ENCODE measurements at regions not wholly inside any gene's neighbourhood (a gene's known extent, or its start where the extent isn't known, plus 50 kb on each side); places are given as distances from the start of the nearest gene placed in this dataset.
A peak's percentile ranks its signal among the peaks of the same experiment; 100 is the strongest.

DNA sequence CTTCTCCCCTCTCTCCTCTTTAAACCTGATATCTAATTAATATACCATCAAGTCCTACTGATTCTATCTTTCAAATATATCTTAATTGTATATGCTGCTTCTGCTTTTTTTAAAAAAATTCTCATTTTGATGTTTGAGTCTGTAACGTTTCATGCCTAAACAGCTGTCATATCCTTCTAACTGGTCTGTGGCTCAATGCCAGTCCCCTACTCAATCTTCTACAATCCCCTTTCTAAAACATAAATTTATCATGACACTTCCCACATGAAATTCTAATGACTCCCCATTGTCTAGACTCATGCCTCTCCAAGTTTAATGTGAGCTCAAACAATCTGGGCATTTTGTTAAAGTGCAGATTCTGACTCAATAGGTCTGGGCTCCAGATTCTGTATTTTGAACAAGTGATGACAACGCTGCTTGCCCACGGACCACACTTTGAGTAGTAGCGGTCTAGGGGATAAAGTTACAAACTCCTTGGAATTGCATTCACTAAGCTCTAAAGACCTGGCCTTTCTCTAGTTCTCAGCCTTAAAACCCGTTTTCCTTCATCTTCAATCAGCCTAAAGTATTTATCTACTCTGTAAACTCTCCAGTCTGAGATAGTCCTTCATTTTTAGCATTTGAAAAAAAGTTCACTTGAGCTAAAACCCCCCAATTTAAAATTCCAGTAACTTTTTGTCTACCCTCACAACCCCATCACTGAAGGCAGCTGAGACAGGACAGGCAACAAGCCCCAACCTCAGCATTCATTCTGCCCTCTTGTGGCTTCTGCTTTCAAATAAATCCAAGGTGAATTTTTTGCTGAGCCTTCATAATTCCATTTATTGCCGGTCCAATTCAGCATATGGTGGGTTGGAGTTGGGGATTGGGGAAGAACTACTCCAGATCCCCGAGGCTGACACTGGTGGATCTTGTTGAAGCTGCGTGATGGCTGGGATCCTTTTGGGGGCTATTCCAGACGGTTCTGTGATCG is 88.1 kb upstream of the THRB start:
- no peaks in the 10 kb centered on the region for H3K27me3 ChIP-seq (ENCODE audit: control insufficient read depth, insufficient read depth, low read length)
- no peak overlapping the region for H3K4me3 ChIP-seq (ENCODE audit: low read length)
- no peaks in the 10 kb centered on the region for H3K9me3 ChIP-seq (replicated peaks; ENCODE audit: low read length)
- no peak overlapping the region for H3K4me2 ChIP-seq (ENCODE audit: low read length)
- H3K9ac ChIP-seq (ENCODE audit: low read depth, low read length) = no peak overlapping the region
- H3K4me1 ChIP-seq (ENCODE audit: control insufficient read depth, insufficient read depth, low read length) = no peaks in the 10 kb centered on the region
- no peaks in the 10 kb centered on the region for H3K36me3 ChIP-seq (ENCODE audit: insufficient read depth, low read length)

DNA sequence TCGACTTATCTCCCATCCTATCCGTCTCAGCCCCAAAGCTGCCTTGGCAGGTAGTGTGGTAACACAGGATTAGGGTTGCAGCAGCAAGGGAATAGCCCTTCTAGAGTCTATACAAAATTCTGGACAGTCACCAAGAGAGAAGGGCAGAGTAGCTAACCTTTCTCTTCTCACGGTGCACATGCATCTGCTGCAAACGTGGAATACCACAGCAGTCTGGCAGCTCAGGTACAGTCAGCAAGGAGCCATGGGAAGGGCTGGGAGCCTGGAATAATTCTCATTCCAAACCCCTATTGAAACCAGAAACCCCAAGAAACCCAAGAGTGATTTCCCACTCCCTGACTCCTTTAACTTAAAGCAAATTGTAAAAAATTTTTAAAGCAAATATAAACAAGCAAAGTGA is 92.3 kb upstream of the THRB start:
- no peak overlapping the region for H3K4me3 ChIP-seq (ENCODE audit: low read length)
- H3K9ac ChIP-seq (ENCODE audit: low read depth, low read length) = no peak overlapping the region
- H3K9me3 ChIP-seq (replicated peaks; ENCODE audit: low read length) = no peaks in the 10 kb centered on the region
- H3K4me1 ChIP-seq (ENCODE audit: control insufficient read depth, insufficient read depth, low read length) = peaks cover 16% of the 10 kb centered on the region
- no peaks in the 10 kb centered on the region for H3K36me3 ChIP-seq (ENCODE audit: insufficient read depth, low read length)
- H3K4me2 ChIP-seq (ENCODE audit: low read length) = no peak overlapping the region
- no peaks in the 10 kb centered on the region for H3K27me3 ChIP-seq (ENCODE audit: control insufficient read depth, insufficient read depth, low read length)

DNA sequence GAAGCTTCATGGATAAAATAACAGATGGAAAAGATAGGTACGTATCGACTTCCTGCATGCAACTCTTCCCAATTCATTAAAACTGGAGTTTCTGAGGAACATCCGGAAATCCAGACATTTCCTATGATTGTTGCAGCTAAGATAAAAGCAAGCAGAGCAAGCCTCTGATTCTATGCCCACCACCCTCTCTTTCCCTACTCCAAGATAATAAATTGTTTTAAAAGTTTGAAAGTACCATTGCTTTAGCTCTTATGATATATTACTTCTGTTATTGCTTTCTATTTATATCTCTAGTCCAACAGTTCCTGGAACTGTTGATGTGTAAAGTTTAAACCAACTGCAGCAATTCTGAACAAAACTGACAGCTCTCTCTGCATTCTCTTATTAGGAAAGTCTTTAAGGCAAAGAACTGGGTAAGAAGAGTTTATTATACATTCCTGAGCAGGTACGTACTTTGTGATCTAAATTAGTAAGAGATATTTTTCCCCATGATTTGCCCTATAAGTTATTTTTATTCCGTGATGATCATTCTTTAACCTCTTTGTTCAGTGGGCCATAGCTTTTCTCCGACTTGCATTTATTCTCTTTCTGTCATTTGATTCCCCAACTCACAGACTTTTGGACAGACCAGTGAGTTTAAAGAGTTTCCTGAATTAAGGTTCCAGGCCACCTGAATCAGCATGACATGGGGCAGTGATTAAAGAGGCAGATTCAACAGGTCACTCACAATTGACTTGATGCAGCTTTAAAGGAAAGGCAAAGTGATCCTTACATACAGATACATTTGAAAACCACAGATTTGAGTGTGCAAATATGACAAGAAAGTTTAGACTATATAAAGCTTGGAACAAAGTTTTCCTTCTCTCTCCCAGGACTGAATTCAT is 94.2 kb upstream of the THRB start:
- Histone ChIP-seq H3K4me1 (ENCODE audit: control insufficient read depth, insufficient read depth, low read length) (peaks cover 19% of the 10 kb centered on the region), H3K27me3 (ENCODE audit: control insufficient read depth, insufficient read depth, low read length) (no peaks in the 10 kb centered on the region), H3K9ac (ENCODE audit: low read depth, low read length) (no peak overlapping the region), H3K36me3 (ENCODE audit: insufficient read depth, low read length) (no peaks in the 10 kb centered on the region), H3K4me3 (ENCODE audit: low read length) (no peak overlapping the region), H3K4me2 (ENCODE audit: low read length) (no peak overlapping the region), H3K9me3 (replicated peaks; ENCODE audit: low read length) (no peaks in the 10 kb centered on the region)

DNA sequence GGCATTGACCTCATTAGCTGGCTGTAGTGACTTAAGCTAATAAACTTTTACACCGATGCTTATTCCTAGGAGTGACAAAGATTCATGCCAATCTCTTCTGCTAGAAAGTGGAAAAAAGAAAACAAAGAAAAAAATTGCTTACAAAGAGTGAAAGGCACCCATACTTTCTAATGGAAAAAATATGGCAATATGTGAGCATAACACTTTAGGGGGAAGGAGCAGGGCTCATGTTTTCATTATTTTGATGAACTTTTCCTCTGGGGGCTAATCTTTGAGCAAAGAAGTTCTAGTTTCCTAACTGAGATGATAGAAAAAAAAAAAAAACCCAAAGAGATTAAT is 94.8 kb upstream of the THRB start:
- H3K9ac ChIP-seq (ENCODE audit: low read depth, low read length) = no peak overlapping the region
- no peak overlapping the region for H3K4me2 ChIP-seq (ENCODE audit: low read length)
- no peak overlapping the region for H3K4me3 ChIP-seq (ENCODE audit: low read length)
- no peaks in the 10 kb centered on the region for H3K36me3 ChIP-seq (ENCODE audit: insufficient read depth, low read length)
- H3K9me3 ChIP-seq (replicated peaks; ENCODE audit: low read length) = no peaks in the 10 kb centered on the region
- H3K27me3 ChIP-seq (ENCODE audit: control insufficient read depth, insufficient read depth, low read length) = no peaks in the 10 kb centered on the region
- H3K4me1 ChIP-seq (ENCODE audit: control insufficient read depth, insufficient read depth, low read length) = peaks cover 19% of the 10 kb centered on the region

DNA sequence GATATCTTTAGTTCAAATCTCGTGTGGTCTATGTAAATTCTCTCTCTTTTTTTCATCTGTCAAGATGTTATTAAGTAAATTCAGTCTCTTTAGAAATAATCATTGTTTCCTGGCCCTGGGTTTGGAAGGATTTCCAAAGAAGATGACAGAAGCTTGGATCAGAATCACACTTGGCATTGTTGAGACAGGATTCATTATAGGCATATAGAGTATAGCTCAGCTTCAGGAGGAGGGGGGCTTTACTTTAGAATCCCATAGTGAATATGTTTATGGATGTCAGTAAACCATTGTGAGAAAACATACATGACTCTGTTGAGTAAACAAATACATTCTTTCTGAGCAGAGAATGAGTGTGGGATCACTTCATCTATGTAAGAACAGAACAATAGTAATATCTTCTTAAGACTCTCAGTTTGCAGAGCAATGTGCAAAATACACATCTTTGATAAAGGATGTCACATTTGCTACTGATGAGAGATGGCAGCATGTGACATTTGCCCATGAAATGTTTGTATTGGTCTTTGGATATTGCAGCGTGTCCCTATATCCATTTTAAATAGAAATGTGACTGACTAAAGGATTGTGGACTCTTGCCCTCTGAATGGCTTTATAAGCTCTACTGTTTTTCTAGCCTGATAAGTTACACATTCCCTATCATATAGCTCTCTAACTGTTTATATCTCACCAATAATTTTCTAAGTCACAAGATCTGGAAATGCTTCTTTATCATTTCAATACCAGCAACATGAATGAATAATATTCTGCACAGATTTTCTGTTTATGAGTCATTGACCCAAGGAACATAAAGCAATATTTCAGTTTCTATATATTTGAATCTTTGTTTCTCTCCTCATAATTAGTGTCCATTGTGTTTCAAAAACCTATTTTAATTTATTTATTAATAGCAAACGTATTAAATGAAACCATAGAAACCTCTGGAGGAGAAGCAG is 95.6 kb upstream of the THRB start:
- no peak overlapping the region for H3K4me3 ChIP-seq (ENCODE audit: low read length)
- H3K4me2 ChIP-seq (ENCODE audit: low read length) = no peak overlapping the region
- H3K4me1 ChIP-seq (ENCODE audit: control insufficient read depth, insufficient read depth, low read length) = peaks cover 19% of the 10 kb centered on the region
- no peaks in the 10 kb centered on the region for H3K9me3 ChIP-seq (replicated peaks; ENCODE audit: low read length)
- no peak overlapping the region for H3K9ac ChIP-seq (ENCODE audit: low read depth, low read length)
- no peaks in the 10 kb centered on the region for H3K36me3 ChIP-seq (ENCODE audit: insufficient read depth, low read length)
- no peaks in the 10 kb centered on the region for H3K27me3 ChIP-seq (ENCODE audit: control insufficient read depth, insufficient read depth, low read length)

DNA sequence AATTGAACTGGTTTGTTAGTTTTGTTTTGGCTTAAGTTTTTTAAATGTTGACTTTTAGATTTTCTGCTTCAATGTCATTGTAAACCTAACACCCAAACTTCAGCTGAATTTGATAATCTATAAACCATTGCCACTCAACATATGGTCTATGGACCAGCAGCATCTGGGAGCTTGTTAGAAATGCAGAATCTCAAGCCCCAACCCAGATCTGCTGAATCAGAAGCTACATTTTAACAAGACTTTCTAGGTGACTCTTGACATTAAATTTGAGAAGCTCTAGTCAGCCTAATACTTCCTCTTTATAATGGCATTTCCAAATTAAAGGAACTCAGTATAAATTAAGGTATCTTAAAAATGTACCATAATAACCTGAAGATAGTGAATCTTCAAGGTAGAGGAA is 96.5 kb upstream of the THRB start:
- Histone ChIP-seq H3K27me3 (ENCODE audit: control insufficient read depth, insufficient read depth, low read length) (no peaks in the 10 kb centered on the region), H3K9ac (ENCODE audit: low read depth, low read length) (no peak overlapping the region), H3K36me3 (ENCODE audit: insufficient read depth, low read length) (no peaks in the 10 kb centered on the region), H3K4me2 (ENCODE audit: low read length) (no peak overlapping the region), H3K9me3 (replicated peaks; ENCODE audit: low read length) (no peaks in the 10 kb centered on the region), H3K4me3 (ENCODE audit: low read length) (no peak overlapping the region), H3K4me1 (ENCODE audit: control insufficient read depth, insufficient read depth, low read length) (peaks cover 19% of the 10 kb centered on the region)

DNA sequence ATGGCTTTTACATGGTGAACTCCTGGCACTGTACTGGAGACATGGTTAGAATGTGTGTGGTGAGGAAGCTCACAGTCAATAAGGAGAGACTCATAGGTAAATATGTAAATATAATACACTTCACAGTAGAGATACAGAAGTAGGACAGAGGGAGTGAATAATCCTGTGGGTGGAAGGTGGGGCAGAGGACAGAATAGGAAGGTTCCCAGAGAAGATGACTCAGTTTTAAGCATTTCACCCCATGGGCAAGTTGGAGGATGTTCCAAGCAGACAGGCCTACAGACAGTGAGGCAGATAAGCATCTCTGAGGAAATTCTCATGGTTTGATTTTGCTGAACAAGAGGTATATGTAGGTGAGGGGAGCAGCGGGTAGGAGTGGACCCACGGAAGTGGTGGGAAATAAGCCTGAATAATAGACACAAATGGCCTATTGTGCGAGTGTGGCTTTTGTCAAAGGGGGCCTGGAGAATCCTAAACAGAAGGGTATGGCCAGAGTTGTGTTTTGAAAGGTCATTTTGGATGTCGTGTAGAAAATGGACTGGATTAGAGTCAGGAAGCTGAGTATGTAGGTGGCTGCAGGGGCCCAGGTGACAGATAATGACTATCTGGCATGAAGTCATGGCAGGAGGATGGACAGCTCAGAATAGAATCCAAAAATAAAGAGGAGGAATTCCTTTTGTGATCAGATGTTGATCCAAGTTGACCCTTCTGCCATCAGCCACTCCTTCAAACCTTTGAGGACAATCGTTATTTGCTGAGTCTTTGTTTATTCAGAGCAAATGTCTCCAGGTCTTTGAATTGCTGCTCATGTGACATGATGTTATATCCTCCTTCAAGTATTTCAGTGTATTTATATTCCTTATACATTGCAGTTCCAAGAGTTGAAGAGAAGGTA is 97.3 kb upstream of the THRB start:
- no peaks in the 10 kb centered on the region for H3K27me3 ChIP-seq (ENCODE audit: control insufficient read depth, insufficient read depth, low read length)
- peak overlapping the region; percentile 35 for H3K4me2 ChIP-seq (ENCODE audit: low read length)
- H3K9me3 ChIP-seq (replicated peaks; ENCODE audit: low read length) = no peaks in the 10 kb centered on the region
- peaks cover 19% of the 10 kb centered on the region for H3K4me1 ChIP-seq (ENCODE audit: control insufficient read depth, insufficient read depth, low read length)
- no peaks in the 10 kb centered on the region for H3K36me3 ChIP-seq (ENCODE audit: insufficient read depth, low read length)
- H3K4me3 ChIP-seq (ENCODE audit: low read length) = no peak overlapping the region
- no peak overlapping the region for H3K9ac ChIP-seq (ENCODE audit: low read depth, low read length)

DNA sequence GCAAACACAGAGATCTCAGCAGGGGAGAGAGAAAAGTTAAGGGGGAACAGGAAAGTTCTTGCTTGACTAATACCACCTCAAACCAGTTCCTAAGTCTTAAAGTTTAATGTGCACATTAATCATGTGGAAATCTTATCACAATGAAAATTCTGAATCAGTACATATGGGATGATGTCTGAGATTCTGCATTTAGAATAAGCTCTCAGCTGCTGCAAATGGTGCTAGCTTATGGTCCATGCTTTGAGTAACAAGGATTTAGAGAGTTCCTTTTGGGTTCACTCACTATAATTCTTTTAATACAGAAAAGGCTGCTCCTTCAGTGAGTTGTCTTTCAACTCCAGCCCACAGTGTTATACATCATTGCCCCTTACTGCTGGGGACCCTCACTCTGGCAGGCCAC is 99.5 kb upstream of the THRB start:
- no peaks in the 10 kb centered on the region for H3K9me3 ChIP-seq (replicated peaks; ENCODE audit: low read length)
- H3K27me3 ChIP-seq (ENCODE audit: control insufficient read depth, insufficient read depth, low read length) = no peaks in the 10 kb centered on the region
- no peak overlapping the region for H3K9ac ChIP-seq (ENCODE audit: low read depth, low read length)
- no peaks in the 10 kb centered on the region for H3K36me3 ChIP-seq (ENCODE audit: insufficient read depth, low read length)
- H3K4me3 ChIP-seq (ENCODE audit: low read length) = no peak overlapping the region
- peaks cover 29% of the 10 kb centered on the region for H3K4me1 ChIP-seq (ENCODE audit: control insufficient read depth, insufficient read depth, low read length)
- H3K4me2 ChIP-seq (ENCODE audit: low read length) = no peak overlapping the region

DNA sequence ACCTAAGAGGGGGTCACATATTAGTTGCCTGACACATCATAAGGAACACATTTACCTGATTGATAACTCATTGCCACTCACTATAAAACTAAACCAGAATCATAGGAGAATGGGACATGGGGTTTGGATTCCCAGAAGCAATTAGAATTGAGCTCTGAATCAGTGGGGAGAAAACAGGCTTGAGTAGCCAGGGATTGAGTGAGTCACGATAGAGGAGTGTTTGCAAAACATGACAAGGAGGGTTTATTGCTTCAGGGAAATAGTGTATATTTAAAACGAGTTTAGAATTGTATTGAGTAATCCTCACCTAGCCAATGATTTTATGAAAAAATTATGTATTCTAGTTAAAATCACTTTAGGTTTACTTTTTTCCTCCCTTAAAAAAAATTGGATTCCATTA is 101.1 kb upstream of the THRB start:
- H3K4me3 ChIP-seq (ENCODE audit: low read length) = no peak overlapping the region
- H3K36me3 ChIP-seq (ENCODE audit: insufficient read depth, low read length) = no peaks in the 10 kb centered on the region
- no peak overlapping the region for H3K9ac ChIP-seq (ENCODE audit: low read depth, low read length)
- H3K4me2 ChIP-seq (ENCODE audit: low read length) = no peak overlapping the region
- no peaks in the 10 kb centered on the region for H3K9me3 ChIP-seq (replicated peaks; ENCODE audit: low read length)
- H3K4me1 ChIP-seq (ENCODE audit: control insufficient read depth, insufficient read depth, low read length) = peaks cover 25% of the 10 kb centered on the region
- H3K27me3 ChIP-seq (ENCODE audit: control insufficient read depth, insufficient read depth, low read length) = no peaks in the 10 kb centered on the region

DNA sequence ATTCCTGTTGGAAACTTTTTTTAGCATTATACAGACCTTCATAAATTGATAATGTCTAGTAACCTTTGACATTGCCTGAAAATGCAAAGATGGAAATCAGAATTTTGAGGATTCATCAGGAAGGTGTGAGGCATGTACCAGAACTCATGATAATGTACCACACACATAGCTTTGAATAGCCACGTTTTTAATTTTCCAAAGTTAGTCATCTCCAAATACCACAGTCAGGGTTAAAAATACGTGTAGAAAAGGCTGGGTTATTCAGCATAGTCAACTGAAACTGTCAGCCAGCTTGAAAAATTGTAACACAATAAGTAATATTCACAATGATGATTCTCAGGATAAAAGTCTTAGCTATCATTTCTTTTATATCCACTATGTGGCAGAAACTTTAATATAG is 102.0 kb upstream of the THRB start:
- Histone ChIP-seq H3K4me2 (ENCODE audit: low read length) (no peak overlapping the region), H3K36me3 (ENCODE audit: insufficient read depth, low read length) (no peaks in the 10 kb centered on the region), H3K9ac (ENCODE audit: low read depth, low read length) (no peak overlapping the region), H3K27me3 (ENCODE audit: control insufficient read depth, insufficient read depth, low read length) (no peaks in the 10 kb centered on the region), H3K4me1 (ENCODE audit: control insufficient read depth, insufficient read depth, low read length) (peaks cover 18% of the 10 kb centered on the region), H3K9me3 (replicated peaks; ENCODE audit: low read length) (no peaks in the 10 kb centered on the region), H3K4me3 (ENCODE audit: low read length) (no peak overlapping the region)
